ENCODE measurements at regions not wholly inside any gene's neighbourhood (a gene's known extent, or its start where the extent isn't known, plus 50 kb on each side); places are given as distances from the start of the nearest gene placed in this dataset.

DNA sequence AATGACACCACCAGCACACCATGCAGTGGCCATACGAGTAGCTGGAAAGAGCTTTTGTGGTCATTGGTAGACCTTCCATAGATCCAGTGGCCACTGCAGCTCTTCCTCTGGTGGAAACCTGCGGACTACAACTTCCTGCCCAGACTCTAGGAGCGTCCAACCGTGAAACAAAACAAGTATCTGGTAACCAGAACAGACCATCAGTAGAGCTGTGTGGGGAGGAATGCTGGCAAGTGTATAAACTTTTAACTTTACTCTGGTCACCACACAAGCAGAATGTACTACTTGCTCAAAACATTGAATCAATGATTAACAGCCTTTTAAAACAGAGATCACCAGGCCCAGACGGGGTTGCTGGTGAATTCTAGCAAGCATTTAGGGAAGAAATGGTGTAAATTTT, 154.7 kb upstream of the DGKB start:
- TF ChIP-seq, protein P1, sequence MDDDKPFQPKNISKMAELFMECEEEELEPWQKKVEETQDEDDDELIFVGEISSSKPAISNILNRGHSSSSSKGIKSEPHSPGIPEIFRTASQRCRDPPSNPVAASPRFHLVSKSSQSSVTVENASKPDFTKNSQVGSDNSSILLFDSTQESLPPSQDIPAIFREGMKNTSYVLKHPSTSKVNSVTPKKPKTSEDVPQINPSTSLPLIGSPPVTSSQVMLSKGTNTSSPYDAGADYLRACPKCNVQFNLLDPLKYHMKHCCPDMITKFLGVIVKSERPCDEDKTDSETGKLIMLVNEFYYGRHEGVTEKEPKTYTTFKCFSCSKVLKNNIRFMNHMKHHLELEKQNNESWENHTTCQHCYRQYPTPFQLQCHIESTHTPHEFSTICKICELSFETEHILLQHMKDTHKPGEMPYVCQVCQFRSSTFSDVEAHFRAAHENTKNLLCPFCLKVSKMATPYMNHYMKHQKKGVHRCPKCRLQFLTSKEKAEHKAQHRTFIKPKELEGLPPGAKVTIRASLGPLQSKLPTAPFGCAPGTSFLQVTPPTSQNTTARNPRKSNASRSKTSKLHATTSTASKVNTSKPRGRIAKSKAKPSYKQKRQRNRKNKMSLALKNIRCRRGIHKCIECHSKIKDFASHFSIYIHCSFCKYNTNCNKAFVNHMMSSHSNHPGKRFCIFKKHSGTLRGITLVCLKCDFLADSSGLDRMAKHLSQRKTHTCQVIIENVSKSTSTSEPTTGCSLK (tag by site-specific recombination; IDR thresholded peaks at IDR 0.05) = no peak
- TF ChIP-seq ZNF354C (tag by site-specific recombination; IDR thresholded peaks at IDR 0.05; ENCODE audit: borderline replicate concordance, low read depth) = no peak
- TF ChIP-seq, protein P2, sequence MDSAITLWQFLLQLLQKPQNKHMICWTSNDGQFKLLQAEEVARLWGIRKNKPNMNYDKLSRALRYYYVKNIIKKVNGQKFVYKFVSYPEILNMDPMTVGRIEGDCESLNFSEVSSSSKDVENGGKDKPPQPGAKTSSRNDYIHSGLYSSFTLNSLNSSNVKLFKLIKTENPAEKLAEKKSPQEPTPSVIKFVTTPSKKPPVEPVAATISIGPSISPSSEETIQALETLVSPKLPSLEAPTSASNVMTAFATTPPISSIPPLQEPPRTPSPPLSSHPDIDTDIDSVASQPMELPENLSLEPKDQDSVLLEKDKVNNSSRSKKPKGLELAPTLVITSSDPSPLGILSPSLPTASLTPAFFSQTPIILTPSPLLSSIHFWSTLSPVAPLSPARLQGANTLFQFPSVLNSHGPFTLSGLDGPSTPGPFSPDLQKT (IDR thresholded peaks at IDR 0.05; ENCODE audit: borderline replicate concordance, low read depth, low read length) = no peak
